ENCODE measurements at regions not wholly inside any gene's neighbourhood (a gene's known extent, or its start where the extent isn't known, plus 50 kb on each side); places are given as distances from the start of the nearest gene placed in this dataset.
A peak's percentile ranks its signal among the peaks of the same experiment; 100 is the strongest.

- no peak for DNase-seq
Observed at GRCh38 chr7:10038351-10038750, 935.3 kb upstream of the PHF14 start.

- DNase-seq: no peak
Observed at GRCh38 chr7:10040674-10041073, 933.0 kb upstream of the PHF14 start.

GRCh38 chr7:10070899-10071298 lies 902.8 kb upstream of the PHF14 start:
- no peak for DNase-seq

GRCh38 chr7:10075866-10076265 lies 897.8 kb upstream of the PHF14 start:
- no peak for DNase-seq

- no peak for DNase-seq
Observed at GRCh38 chr7:10076660-10077300, 896.9 kb upstream of the PHF14 start.

GRCh38 chr7:10079572-10079971 lies 894.1 kb upstream of the PHF14 start:
- no peak for DNase-seq

GRCh38 chr7:10082896-10083295 lies 890.8 kb upstream of the PHF14 start:
- DNase-seq: no peak

- no peak for DNase-seq
Observed at GRCh38 chr7:10083766-10084165, 889.9 kb upstream of the PHF14 start.

GRCh38 chr7:10085231-10085630 lies 888.4 kb upstream of the PHF14 start:
- DNase-seq: no peak

GRCh38 chr7:10100572-10100971 lies 873.1 kb upstream of the PHF14 start:
- no peak for DNase-seq

GRCh38 chr7:10101351-10101750 lies 872.3 kb upstream of the PHF14 start:
- no peak for DNase-seq

GRCh38 chr7:10104292-10104691 lies 869.4 kb upstream of the PHF14 start:
- DNase-seq: no peak

- no peak for DNase-seq
Observed at GRCh38 chr7:10106609-10107008, 867.1 kb upstream of the PHF14 start.

GRCh38 chr7:10116511-10116910 lies 857.2 kb upstream of the PHF14 start:
- no peak for DNase-seq

GRCh38 chr7:10117815-10118214 lies 855.9 kb upstream of the PHF14 start:
- DNase-seq: no peak

GRCh38 chr7:10120936-10121335 lies 852.7 kb upstream of the PHF14 start:
- no peak for DNase-seq

- peak; percentile 58 for DNase-seq
Observed at GRCh38 chr7:10121631-10122030, 852.0 kb upstream of the PHF14 start.

- peak; percentile 71 for DNase-seq
Observed at GRCh38 chr7:10122551-10123100, 851.0 kb upstream of the PHF14 start.

GRCh38 chr7:10128748-10129147 lies 844.9 kb upstream of the PHF14 start:
- DNase-seq: no peak

GRCh38 chr7:10138087-10138854 lies 835.4 kb upstream of the PHF14 start:
- DNase-seq: no peak

GRCh38 chr7:10146271-10146670 lies 827.4 kb upstream of the PHF14 start:
- no peak for DNase-seq

GRCh38 chr7:10156972-10157371 lies 816.7 kb upstream of the PHF14 start:
- DNase-seq: no peak

- DNase-seq: peak; percentile 68
Observed at GRCh38 chr7:10181996-10182395, 791.7 kb upstream of the PHF14 start.

- no peak for DNase-seq
Observed at GRCh38 chr7:10192074-10192473, 781.6 kb upstream of the PHF14 start.

All from DMS153 (cell line).